ENCODE measurements at regions not wholly inside any gene's neighbourhood (a gene's known extent, or its start where the extent isn't known, plus 50 kb on each side); places are given as distances from the start of the nearest gene placed in this dataset.

- H2AFZ ChIP-seq (ENCODE audit: low read length): no peak overlapping the region
Measured at GRCh38 chr2:139031722-139032121, 251.5 kb upstream of the NXPH2 start.

More at GRCh38 chr2:139031722-139032121, 251.5 kb upstream of the NXPH2 start:
- Histone ChIP-seq H3T11ph (ENCODE audit: low read length) (no peak overlapping the region), H2BK12ac (ENCODE audit: insufficient read length, low read depth, low read length) (no peak overlapping the region), H4K5ac (ENCODE audit: insufficient read length, low read depth, low read length) (no peak overlapping the region), H3K4me1 (ENCODE audit: insufficient read depth, low read length) (no peaks in the 10 kb centered on the region), H3K79me2 (ENCODE audit: insufficient read depth, low read length) (no peaks in the 10 kb centered on the region), H3K23ac (ENCODE audit: insufficient read length, low read depth, low read length) (no peak overlapping the region), H2BK120ac (ENCODE audit: low read depth, low read length, poor library complexity, severe bottlenecking) (no peak overlapping the region), H2AK5ac (ENCODE audit: insufficient read length, low read length) (no peak overlapping the region), H3K27ac (ENCODE audit: insufficient read length, low read depth, low read length) (no peak overlapping the region), H3K23me2 (ENCODE audit: insufficient read length, low read depth, low read length, poor library complexity, severe bottlenecking) (no peaks in the 10 kb centered on the region), H3K79me1 (ENCODE audit: insufficient read depth, low read depth, low read length, poor library complexity, severe bottlenecking) (no peaks in the 10 kb centered on the region), H4K91ac (ENCODE audit: insufficient read length, low read depth, low read length) (no peak overlapping the region), H2BK5ac (ENCODE audit: insufficient read length, low read length) (no peak overlapping the region), H3K56ac (ENCODE audit: insufficient read length, low read depth, low read length) (no peak overlapping the region), H3K14ac (ENCODE audit: insufficient read depth, low read length) (peak overlapping the region; percentile 2; the same call in 1 of the 2 replicates), H3K4ac (ENCODE audit: low read depth, low read length) (no peak overlapping the region), H4K8ac (replicated peaks; ENCODE audit: insufficient read length, low read depth, low read length) (no peak overlapping the region), H3K9ac (ENCODE audit: extremely low read depth, insufficient read length, low read length) (no peak overlapping the region), H2BK20ac (ENCODE audit: low read depth, low read length, poor library complexity, severe bottlenecking) (no peak overlapping the region), H3K27me3 (ENCODE audit: insufficient read depth, low read length) (no peaks in the 10 kb centered on the region), H3K9me3 (ENCODE audit: control insufficient read depth, low read depth, low read length) (no peaks in the 10 kb centered on the region), H4K20me1 (ENCODE audit: control insufficient read depth, insufficient read depth, insufficient read length) (no peaks in the 10 kb centered on the region), H3K18ac (ENCODE audit: insufficient read length, low read depth, low read length) (no peak overlapping the region), H3K4me2 (ENCODE audit: insufficient read depth, insufficient read length, low read length) (no peak overlapping the region), H2BK15ac (ENCODE audit: low read depth, low read length) (no peak overlapping the region)
- no peak overlapping the region for H3K4me3 Mint-ChIP-seq
- no peaks in the 10 kb centered on the region for H3K36me3 Mint-ChIP-seq (ENCODE audit: insufficient read depth in 1 of 3, low read depth in 3 of 3)
- H3K27me3 Mint-ChIP-seq (ENCODE audit: low read depth): no peaks in the 10 kb centered on the region
- peaks cover 0 to 2% of the 10 kb centered on the region in 2 experiments; a peak in 1 of 4 replicates for H3K4me1 Mint-ChIP-seq
- peaks cover 3 to 6% of the 10 kb centered on the region in 2 experiments; a peak in 2 of 5 replicates for H3K9me3 Mint-ChIP-seq
- peak overlapping the region in 1 of 3 experiments; percentile 14; a peak in 1 of 7 replicates for H3K27ac Mint-ChIP-seq
- peak; percentile 51 for TF ChIP-seq CTCF (conservative IDR thresholded peaks at IDR 0.05)
- peak; percentile 46 for DNase-seq
